NCI-H526 (cell line): ENCODE measurements at regions not wholly inside any gene's neighbourhood (a gene's known extent, or its start where the extent isn't known, plus 50 kb on each side); places are given as distances from the start of the nearest gene placed in this dataset.
"Not testable (repeated sequence)": the region's sequence is repeated elsewhere in the genome, so short reads cannot be mapped to it uniquely, and the experiment has no call there.

Source experiments
- DNase-seq, 2 experiments: peaks; one replicate each; lab custom pipeline; 2025; lab: John Stamatoyannopoulos, UW

GRCh38 chr11:103585401-103585800, 451.0 kb upstream of the DDI1 start:
- DNase-seq: peak in 1 of 2 experiments; percentile 55

- no peak for DNase-seq
Observed at GRCh38 chr11:103585911-103586310, 450.5 kb upstream of the DDI1 start.

GRCh38 chr11:103586756-103587155, 449.7 kb upstream of the DDI1 start:
- DNase-seq: peak; percentile 89 to 90

- DNase-seq: peak; percentile 97 to 98
Observed at GRCh38 chr11:103587901-103588788, 448.3 kb upstream of the DDI1 start.

- DNase-seq: no peak
Observed at GRCh38 chr11:103591554-103591953, 444.9 kb upstream of the DDI1 start.

GRCh38 chr11:103594283-103594682, 442.2 kb upstream of the DDI1 start:
- DNase-seq: peak in 1 of 2 experiments; percentile 12

GRCh38 chr11:103596315-103596714, 440.1 kb upstream of the DDI1 start:
- DNase-seq: no peak

- peak; percentile 75 to 87 for DNase-seq
Observed at GRCh38 chr11:103601225-103601846, 435.1 kb upstream of the DDI1 start.

GRCh38 chr11:103602840-103603239, 433.6 kb upstream of the DDI1 start:
- DNase-seq: no peak

- DNase-seq: no peak
Observed at GRCh38 chr11:103604310-103604709, 432.1 kb upstream of the DDI1 start.

- DNase-seq: no peak
Observed at GRCh38 chr11:103608566-103608965, 427.9 kb upstream of the DDI1 start.

GRCh38 chr11:103609117-103610066, 427.0 kb upstream of the DDI1 start:
- DNase-seq: peak in 1 of 2 experiments; percentile 32

GRCh38 chr11:103610435-103610834, 426.0 kb upstream of the DDI1 start:
- DNase-seq: no peak

- DNase-seq: not testable (repeated sequence)
Observed at GRCh38 chr11:103611526-103612260, 424.7 kb upstream of the DDI1 start.

- DNase-seq: not testable (repeated sequence)
Observed at GRCh38 chr11:103612451-103612850, 424.0 kb upstream of the DDI1 start.

GRCh38 chr11:103616586-103616985, 419.9 kb upstream of the DDI1 start:
- peak in 1 of 2 experiments; percentile 46 for DNase-seq

GRCh38 chr11:103618528-103618927, 417.9 kb upstream of the DDI1 start:
- DNase-seq: no peak

- DNase-seq: peak; percentile 20 to 70
Observed at GRCh38 chr11:103619480-103619879, 417.0 kb upstream of the DDI1 start.

- DNase-seq: no peak
Observed at GRCh38 chr11:103619938-103620337, 416.5 kb upstream of the DDI1 start.

GRCh38 chr11:103622296-103622695, 414.1 kb upstream of the DDI1 start:
- peak in 1 of 2 experiments; percentile 15 for DNase-seq

GRCh38 chr11:103623933-103624332, 412.5 kb upstream of the DDI1 start:
- DNase-seq: no peak
